ENCODE measurements at regions not wholly inside any gene's neighbourhood (a gene's known extent, or its start where the extent isn't known, plus 50 kb on each side); places are given as distances from the start of the nearest gene placed in this dataset.
A peak's percentile ranks its signal among the peaks of the same experiment; 100 is the strongest.

- TF ChIP-seq EZH2phosphoT487 (IDR thresholded peaks at IDR 0.05; ENCODE audit: borderline replicate concordance, low read length): no peak
- peak; percentile 31 for TF ChIP-seq CTCF (IDR thresholded peaks at IDR 0.05; ENCODE audit: low read depth, low read length, poor library complexity, severe bottlenecking)
These were observed 101.6 kb downstream of the CFAP44 start for GRCh38 chr3:113339616-113340244.

Measured in DOHH2 (cell line).